ENCODE measurements at regions not wholly inside any gene's neighbourhood (a gene's known extent, or its start where the extent isn't known, plus 50 kb on each side); places are given as distances from the start of the nearest gene placed in this dataset.

- TF ChIP-seq CTCF (IDR thresholded peaks at IDR 0.05), result no peak
- TF ChIP-seq EZH2phosphoT487 (IDR thresholded peaks at IDR 0.05), result no peak
These were observed 914.4 kb upstream of the ACO1 start for GRCh38 chr9:31470051-31470450.

Data from neural progenitor cell (in vitro differentiated cells).